OCI-LY7 (cell line): ENCODE measurements at regions not wholly inside any gene's neighbourhood (a gene's known extent, or its start where the extent isn't known, plus 50 kb on each side); places are given as distances from the start of the nearest gene placed in this dataset.

Experiments used
- BruUV-seq: library from RNA; stranded (reverse); fragments of 400-500 nt; replicated peaks from 2 replicates; lab custom pipeline; 2021; lab: Mats Ljungman, UMichigan
- CTCF ChIA-PET: fragments of 300-600 bp; sonication (Branson Sonifier 250); formaldehyde crosslinking; loops from one replicate; lab custom pipeline; 2022; ENCODE audit warnings: antibody characterized with exemption; ENCODE audit not compliant: unreplicated experiment; lab: Charles Lee
- POLR2A ChIA-PET: fragments of 300-600 bp; sonication (Branson Sonifier 250); formaldehyde crosslinking; loops from one replicate; lab custom pipeline; 2022; ENCODE audit warnings: antibody characterized with exemption; lab: Charles Lee
- DNase-seq: peaks from one replicate; pipeline ENCODE4 v3.0.0-alpha.2; 2015; ENCODE audit warnings: low spot score
- H2AFZ ChIP-seq: fragments of 200-600 bp; sonication (generic), shearing (Covaris generic); 2 replicates; pipeline ENCODE4 v1.6.1; 2014; ENCODE audit warnings: mild to moderate bottlenecking, antibody characterized with exemption, low read length, moderate library complexity
- H3K27ac ChIP-seq: fragments of 200-600 bp; sonication (generic); 2 replicates; pipeline ENCODE4 v1.5.1; 2014; ENCODE audit warnings: mixed run types, low read depth, mild to moderate bottlenecking, moderate library complexity, low read length, inconsistent platforms; ENCODE audit not compliant: poor library complexity, severe bottlenecking
- H3K36me3 ChIP-seq: fragments of 200-600 bp; sonication (generic); 2 replicates; pipeline ENCODE4 v1.6.1; 2014; ENCODE audit warnings: mild to moderate bottlenecking, antibody characterized with exemption, low read length, moderate library complexity, mixed read lengths; ENCODE audit not compliant: insufficient read depth
- H3K4me1 ChIP-seq: fragments of 200-600 bp; sonication (generic); 2 replicates; pipeline ENCODE4 v1.5.1; 2014; ENCODE audit warnings: mild to moderate bottlenecking, low read length; ENCODE audit not compliant: insufficient read depth, poor library complexity, severe bottlenecking
- H3K4me2 ChIP-seq: fragments of 200-600 bp; sonication (generic); 2 replicates; pipeline ENCODE4 v1.6.1; 2014; ENCODE audit warnings: mild to moderate bottlenecking, low read length
- H3K4me3 ChIP-seq: fragments of 200-600 bp; sonication (generic); 2 replicates; pipeline ENCODE4 v1.5.1; 2014; ENCODE audit warnings: mild to moderate bottlenecking, low read depth, low read length; ENCODE audit not compliant: poor library complexity, severe bottlenecking
- H3K79me2 ChIP-seq: fragments of 200-600 bp; sonication (generic); 2 replicates; pipeline ENCODE4 v1.6.1; 2016; ENCODE audit warnings: low read depth, mild to moderate bottlenecking, low read length, moderate library complexity, mixed read lengths; ENCODE audit not compliant: insufficient read depth
- H3K9me2 ChIP-seq: fragments of 200-600 bp; sonication (generic); 2 replicates; pipeline ENCODE4 v1.6.1; 2016; ENCODE audit warnings: mild to moderate bottlenecking, low read length, mixed read lengths; ENCODE audit not compliant: insufficient read depth
- H3K9me3 ChIP-seq: fragments of 200-600 bp; sonication (generic); 2 replicates; pipeline ENCODE4 v1.6.1; 2014; ENCODE audit warnings: mild to moderate bottlenecking, mixed run types, low read length, mixed read lengths
- H4K20me1 ChIP-seq: fragments of 200-600 bp; sonication (generic); 2 replicates; pipeline ENCODE4 v1.6.1; 2014; ENCODE audit warnings: mild to moderate bottlenecking, antibody characterized with exemption, low read length, moderate library complexity, mixed read lengths; ENCODE audit not compliant: insufficient read depth
- EZH2phosphoT487 ChIP-seq: fragments of 200-600 bp; sonication (generic); IDR thresholded peaks from 2 replicates; pipeline ENCODE4 v1.6.1; 2018; ENCODE audit warnings: low read depth, borderline replicate concordance, mild to moderate bottlenecking, mixed run types, antibody characterized with exemption, low read length, moderate library complexity, mixed read lengths
- intact Hi-C: fragments of 100-400 bp; cut with micrococcal nuclease; formaldehyde crosslinking; loops from one replicate; pipeline ENCODE4 v1.10.0; 2022; ENCODE audit not compliant: unreplicated experiment
- TF ChIP-seq, protein P1 (sequence below): fragments of 200-600 bp; sonication (generic); conservative IDR thresholded peaks from 2 replicates; pipeline ENCODE4 v1.5.1; 2014; ENCODE audit warnings: mild to moderate bottlenecking, antibody characterized with exemption, low read length, moderate library complexity, mixed read lengths

DNA sequence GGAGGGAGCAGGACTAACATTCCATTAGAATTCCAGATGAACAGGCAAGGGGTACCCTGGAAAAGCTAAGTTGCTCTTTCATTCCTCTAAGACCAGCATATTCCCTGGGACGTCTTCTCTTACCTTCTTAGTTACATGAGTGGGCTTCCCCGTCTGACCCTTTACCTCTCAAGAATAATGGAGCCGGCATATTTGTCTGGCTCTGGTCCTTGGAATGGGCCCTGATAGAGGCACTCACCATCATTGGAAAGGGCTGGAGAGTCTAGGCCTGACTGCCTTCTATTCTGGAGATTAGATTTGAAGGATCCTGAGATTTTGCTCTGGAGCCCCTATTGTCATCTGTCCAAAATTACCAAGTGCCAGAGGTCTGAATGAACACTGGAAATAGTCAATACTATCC lies 347.5 kb downstream of the MYCN start:
- CTCF ChIA-PET: no interaction called here
- no peak overlapping the region for H2AFZ ChIP-seq
- POLR2A ChIA-PET: no interaction called here
- H3K4me1 ChIP-seq: no peaks in the 10 kb centered on the region
- BruUV-seq: no TSS peak
- H3K79me2 ChIP-seq: no peaks in the 10 kb centered on the region
- H3K27ac ChIP-seq: no peak overlapping the region
- intact Hi-C loops: no loop called here
- H3K4me2 ChIP-seq: no peak overlapping the region
- H4K20me1 ChIP-seq: no peaks in the 10 kb centered on the region
- DNase-seq: no peak
- H3K4me3 ChIP-seq: no peak overlapping the region
- H3K9me3 ChIP-seq: no peaks in the 10 kb centered on the region
- H3K9me2 ChIP-seq: no peaks in the 10 kb centered on the region
- TF ChIP-seq EZH2phosphoT487: no peak
- TF ChIP-seq, protein P1, sequence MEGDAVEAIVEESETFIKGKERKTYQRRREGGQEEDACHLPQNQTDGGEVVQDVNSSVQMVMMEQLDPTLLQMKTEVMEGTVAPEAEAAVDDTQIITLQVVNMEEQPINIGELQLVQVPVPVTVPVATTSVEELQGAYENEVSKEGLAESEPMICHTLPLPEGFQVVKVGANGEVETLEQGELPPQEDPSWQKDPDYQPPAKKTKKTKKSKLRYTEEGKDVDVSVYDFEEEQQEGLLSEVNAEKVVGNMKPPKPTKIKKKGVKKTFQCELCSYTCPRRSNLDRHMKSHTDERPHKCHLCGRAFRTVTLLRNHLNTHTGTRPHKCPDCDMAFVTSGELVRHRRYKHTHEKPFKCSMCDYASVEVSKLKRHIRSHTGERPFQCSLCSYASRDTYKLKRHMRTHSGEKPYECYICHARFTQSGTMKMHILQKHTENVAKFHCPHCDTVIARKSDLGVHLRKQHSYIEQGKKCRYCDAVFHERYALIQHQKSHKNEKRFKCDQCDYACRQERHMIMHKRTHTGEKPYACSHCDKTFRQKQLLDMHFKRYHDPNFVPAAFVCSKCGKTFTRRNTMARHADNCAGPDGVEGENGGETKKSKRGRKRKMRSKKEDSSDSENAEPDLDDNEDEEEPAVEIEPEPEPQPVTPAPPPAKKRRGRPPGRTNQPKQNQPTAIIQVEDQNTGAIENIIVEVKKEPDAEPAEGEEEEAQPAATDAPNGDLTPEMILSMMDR: no peak
- H3K36me3 ChIP-seq: no peaks in the 10 kb centered on the region

DNA sequence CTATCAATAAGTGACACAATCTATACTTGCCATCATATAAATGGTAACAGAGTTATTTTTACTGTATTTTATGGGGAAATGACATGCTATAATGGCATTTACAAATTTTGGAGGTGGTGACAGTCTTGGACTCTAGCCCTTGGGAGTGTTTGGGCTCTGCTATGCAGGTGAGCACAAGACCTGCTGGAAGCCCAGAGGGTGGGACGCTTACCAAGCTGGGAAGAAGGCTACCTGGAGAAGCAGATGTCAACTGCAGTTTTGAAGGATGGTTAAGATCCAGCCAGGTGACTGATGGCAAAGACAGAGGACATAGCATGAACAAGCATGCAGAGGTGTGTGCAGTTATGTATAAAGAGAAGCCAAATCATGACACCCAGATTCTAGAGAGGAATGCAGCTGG lies 346.9 kb downstream of the MYCN start:
- no peak overlapping the region for H3K4me2 ChIP-seq
- ChIA-PET POLR2A (no interaction called here), CTCF (no interaction called here)
- BruUV-seq: no TSS peak
- H3K4me3 ChIP-seq: no peak overlapping the region
- H2AFZ ChIP-seq: no peak overlapping the region
- H3K9me2 ChIP-seq: no peaks in the 10 kb centered on the region
- H3K36me3 ChIP-seq: no peaks in the 10 kb centered on the region
- intact Hi-C loops: no loop called here
- no peaks in the 10 kb centered on the region for H3K79me2 ChIP-seq
- no peak for DNase-seq
- no peaks in the 10 kb centered on the region for H3K4me1 ChIP-seq
- no peaks in the 10 kb centered on the region for H3K9me3 ChIP-seq
- TF ChIP-seq, protein P1: no peak
- TF ChIP-seq EZH2phosphoT487: no peak
- H4K20me1 ChIP-seq: no peaks in the 10 kb centered on the region
- no peak overlapping the region for H3K27ac ChIP-seq

DNA sequence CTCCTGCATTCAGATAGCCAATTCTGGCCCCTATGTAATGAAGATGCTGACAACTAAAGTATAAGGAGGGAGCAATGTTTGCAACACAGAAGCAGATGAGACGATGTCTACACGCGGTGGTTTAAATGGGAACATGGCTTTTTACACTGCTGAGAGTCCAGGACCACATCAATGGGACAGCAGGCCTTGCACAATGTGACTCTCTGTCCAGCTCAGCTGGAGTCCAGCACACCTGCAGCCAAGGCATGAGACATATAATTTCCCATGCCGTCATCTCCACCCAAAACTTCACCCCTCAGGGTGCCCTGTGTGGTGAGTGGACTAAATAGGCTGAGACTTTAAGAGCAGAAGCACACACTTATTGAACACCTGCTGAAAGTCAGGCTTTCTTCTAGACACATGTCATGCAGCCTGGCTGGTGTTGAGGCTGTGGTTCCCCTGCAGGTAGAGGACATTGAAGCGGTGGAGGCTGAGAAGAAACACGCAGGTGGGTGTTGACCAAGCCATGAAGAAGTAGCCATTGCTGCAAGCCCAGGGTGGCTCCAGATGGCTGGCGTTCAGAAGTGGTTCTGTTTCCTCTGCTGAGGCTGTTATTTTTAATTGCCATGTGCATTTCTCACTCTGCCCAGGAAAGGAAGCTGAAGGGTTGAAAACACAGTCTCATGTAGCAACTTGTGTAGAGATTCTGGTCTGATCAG lies 345.6 kb downstream of the MYCN start:
- CTCF ChIA-PET: no interaction called here

More for the DNA sequence above, 345.6 kb downstream of the MYCN start:
- Histone ChIP-seq H4K20me1 (no peaks in the 10 kb centered on the region), H3K4me2 (no peak overlapping the region), H3K9me2 (no peaks in the 10 kb centered on the region), H3K79me2 (no peaks in the 10 kb centered on the region), H3K9me3 (no peaks in the 10 kb centered on the region), H3K36me3 (no peaks in the 10 kb centered on the region), H3K27ac (no peak overlapping the region), H3K4me1 (no peaks in the 10 kb centered on the region), H3K4me3 (no peak overlapping the region), H2AFZ (no peak overlapping the region)
- DNase-seq: no peak
- intact Hi-C loops: no loop called here
- POLR2A ChIA-PET: no interaction called here
- TF ChIP-seq EZH2phosphoT487: no peak
- TF ChIP-seq, protein P1: no peak
- no TSS peak for BruUV-seq
